GM18520 (cell line): ENCODE measurements at regions not wholly inside any gene's neighbourhood (a gene's known extent, or its start where the extent isn't known, plus 50 kb on each side); places are given as distances from the start of the nearest gene placed in this dataset.
"Not testable (repeated sequence)": the region's sequence is repeated elsewhere in the genome, so short reads cannot be mapped to it uniquely, and the experiment has no call there.

Experiments used
- ATAC-seq: cut with Tn5 transposase; IDR thresholded peaks from one replicate; pipeline ENCODE4 v1.9.1; 2021; ENCODE audit not compliant: unreplicated experiment

DNA sequence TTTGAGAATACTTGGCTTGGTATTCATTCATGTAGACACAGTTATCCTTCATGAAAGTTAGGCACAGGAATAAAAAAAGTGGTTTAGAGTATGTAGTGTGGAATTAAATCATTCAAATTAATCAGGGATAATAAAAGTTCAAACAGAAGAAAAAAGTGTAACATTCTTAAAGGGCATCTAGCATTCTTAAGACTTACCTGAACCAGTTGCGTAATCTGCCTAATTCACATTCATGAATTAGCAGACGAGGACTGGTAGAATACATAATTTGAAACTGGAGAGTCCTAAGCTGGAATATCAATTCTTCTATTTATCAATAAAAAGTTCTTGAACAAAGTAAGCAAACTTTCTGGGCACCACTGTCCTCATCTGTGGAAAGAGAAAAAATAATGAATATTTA, 157.0 kb upstream of the DEPDC1 start:
- ATAC-seq = no peak

DNA sequence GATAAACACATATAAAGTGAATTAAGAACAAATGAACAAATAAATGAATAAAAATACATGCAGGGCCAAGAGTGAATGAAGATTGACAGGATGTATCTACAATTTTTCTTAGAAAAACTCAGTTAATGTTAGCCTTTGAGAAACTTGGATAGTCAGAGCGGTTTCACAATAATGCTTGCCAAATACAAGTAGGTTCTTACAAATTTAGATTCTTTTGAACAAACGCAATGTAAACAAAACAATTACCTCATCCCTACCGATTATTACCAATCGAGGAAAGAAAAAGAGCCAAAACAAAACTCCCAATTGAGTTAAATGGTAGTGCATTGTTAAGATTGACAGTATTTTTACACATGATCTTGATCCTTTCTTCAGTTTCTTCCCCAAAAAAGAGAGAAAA, 176.9 kb upstream of the DEPDC1 start:
- ATAC-seq = no peak

DNA sequence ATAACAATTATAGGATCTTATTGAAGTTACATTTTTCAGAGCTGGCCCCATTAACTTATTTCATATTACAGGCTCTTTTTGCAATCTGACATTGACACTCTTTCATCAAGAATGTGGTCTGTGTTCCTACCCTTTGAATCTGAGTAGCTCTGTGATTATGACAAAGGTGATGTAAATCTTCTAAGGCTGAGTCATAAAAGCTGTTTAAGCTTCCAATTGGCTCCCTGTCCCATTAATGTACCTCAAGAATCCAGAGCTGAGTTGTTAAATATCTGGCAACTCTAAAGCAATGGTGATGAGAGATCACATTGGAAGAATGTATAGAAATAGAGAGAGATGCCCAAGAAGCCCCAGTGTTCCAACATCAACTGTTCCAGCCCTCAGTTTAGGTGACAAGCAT, 178.5 kb upstream of the DEPDC1 start:
- ATAC-seq = no peak

DNA sequence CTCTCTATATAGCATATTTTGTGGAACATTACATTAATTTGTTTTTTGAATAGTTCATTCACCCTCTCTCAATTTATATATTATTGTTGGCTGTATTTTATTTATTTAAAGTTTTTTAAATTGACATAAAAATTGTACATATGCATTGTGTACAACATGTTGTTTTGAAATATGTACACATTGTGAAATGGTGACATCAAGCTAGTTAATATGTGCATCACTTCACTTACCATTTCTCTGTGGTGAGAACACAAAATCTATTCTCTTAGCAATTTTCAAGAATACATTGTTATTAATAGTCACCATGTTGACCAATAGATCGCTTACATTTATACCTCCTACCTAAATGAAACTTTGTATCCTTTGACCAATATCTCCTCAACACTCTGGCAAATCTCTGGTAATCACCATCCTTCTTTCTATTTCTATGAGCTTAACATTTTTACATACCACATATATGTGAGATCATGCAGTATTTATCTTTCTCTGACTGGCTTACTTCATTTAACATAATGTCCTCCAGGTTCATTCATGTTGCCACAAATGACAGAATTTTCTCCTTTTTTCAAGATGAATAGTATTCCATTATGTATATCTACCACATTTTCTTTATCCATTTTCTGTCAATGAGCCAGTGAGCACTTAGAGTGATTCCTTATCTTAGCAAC, 180.9 kb upstream of the DEPDC1 start:
- ATAC-seq = no peak

DNA sequence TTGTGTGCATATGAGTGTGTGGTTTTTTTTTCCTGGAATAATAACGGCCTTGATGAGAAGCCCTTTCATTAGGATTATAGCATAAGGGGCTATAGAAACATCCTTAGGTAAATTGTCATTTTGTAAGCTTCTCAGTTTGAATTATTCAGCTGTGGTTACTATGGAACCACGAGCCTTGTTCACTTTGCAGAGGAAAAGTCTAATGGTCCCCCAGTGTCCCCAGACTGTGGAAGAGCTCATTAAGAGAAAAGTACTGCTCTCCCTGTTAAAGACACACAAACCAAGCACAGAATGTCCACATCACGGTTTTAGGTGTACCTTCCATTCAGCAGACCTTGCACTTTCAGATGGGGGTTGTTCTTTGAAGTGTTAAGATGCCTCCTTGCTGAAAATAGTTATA, 199.3 kb upstream of the DEPDC1 start:
- ATAC-seq = no peak

DNA sequence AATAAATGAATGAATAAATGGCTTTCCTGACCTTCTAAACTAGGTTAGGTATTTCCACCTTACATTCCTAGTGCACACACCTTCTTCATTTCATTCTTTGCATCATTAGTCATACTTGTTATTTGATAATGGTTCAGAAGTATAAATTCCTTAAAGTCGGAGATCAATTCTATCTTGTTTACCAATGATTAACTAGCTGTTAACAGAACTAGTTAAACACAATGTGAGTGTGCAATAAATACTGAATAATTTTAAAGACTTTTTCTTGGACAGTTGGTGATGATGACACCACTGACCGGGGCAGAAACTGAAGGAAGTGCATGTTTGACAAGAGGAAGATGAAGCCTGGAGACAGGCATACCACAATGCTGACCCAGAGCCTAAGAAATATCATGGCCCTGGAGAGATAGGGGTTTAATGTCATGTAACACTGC, 207.1 kb upstream of the DEPDC1 start:
- no peak for ATAC-seq

DNA sequence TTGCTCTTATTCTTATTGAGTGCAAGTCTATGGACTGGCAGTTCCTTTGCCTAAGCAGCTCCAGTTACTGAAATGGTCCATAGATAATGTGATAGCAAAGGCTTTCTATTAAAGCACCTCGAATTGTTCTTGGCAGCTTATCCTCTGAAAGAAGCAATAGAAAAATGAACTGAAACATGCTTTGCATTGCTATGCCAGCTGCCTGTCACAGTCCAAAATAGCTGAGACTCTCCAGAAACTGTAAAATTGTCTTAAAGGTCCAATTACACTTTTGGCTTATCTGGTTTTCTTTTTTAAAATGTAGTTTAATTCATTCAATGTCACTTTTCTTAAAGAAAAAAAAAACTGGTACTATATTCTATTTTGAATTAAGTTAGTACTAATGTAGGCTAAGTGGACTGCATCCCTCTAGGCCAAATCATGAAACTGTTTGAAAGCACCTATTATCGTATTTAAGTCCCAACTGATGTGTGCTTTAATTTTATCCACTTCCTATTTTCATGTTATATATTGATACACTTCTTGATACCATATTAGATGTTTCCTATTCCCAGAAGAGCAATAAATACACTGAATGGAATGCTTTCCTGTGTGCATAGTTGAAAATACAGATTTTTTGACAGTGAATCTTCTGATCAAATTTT, 208.0 kb upstream of the DEPDC1 start:
- no peak for ATAC-seq

DNA sequence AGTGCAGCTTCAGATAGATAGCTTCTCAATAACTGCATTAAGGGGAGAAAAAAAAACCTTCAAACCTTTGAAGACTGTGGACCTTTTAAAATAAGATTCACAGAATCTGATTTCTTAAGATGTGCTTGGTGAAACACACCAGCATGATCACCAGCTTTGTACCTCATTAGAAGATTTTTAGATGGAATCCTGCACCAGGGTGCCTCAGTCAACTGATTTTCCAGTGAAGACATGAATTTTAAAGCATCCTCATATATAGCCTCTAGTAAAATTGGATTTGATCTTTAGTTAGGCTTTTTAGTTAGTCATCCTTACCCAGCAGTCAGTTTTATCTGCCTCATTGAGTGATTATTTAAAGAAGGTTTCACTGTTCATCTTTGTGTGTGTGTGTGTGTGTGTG, 208.6 kb upstream of the DEPDC1 start:
- no peak for ATAC-seq

DNA sequence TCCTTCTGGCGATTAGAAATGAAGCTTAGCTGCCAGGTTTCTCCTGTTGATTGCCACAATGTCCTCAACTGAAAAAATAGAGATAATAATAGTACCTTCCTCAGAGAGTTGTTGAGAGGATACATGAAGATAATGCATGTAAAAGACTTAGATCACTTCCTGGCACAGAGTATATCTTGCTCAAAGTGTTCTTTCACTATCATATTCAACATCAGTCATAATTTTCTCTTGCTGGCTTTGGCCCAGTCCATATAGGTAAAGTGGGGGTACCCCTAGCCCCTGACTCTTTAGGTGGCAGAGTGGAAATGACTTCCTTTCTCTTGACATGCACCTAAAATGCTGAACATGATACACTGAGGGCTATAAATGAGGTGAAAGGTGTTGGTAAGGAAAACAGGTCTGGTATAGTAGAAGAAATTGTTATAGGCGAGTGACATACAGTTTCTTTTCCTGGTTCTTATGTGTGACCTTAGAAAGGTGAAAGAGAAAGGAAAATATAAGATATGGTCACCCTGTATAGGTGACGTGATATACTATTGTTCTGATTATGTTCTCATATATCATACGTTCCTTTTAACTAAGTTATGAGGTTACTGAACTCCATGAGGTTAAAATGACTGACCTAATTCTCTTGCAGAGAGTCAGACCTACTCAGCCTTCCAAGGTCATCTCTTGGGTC, 209.9 kb upstream of the DEPDC1 start:
- peak; percentile 59 for ATAC-seq

DNA sequence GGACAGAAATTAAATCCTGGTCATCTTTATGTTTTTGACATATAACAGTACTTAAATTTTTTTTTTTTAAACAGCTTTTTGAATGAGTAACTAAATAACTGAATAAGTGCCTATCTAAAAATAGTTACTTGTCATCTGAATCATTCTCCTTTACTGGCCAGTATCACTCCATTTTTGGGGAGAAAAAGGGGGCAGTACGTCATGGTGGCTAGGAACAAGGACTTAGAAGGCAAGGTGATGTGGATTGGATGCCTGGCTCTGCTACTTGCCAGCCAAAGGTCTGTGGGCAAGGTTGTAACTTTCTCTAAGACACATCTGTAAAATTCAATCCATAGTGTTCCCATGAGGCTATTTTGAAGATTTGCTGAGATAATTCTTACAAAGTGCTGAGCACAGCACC, 220.4 kb upstream of the DEPDC1 start:
- ATAC-seq = no peak

DNA sequence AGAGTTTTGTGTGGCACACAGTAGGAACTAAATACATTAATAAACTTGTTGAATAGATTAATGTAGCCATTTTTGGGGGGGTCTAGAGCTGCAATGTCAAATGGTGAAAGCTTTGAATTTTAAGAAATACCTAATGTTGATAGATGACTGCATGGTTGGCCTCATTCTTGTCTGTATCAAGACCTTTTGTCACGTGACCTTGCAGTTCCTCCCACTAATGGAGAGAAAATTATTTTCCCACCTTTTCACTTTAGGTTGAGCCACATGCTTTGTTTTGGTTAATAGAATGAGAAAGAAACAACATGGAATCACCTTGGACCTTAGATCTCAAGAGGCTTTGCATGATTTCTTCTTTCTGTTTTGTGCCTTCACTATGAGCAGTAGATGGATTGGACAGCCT, 223.6 kb upstream of the DEPDC1 start:
- no peak for ATAC-seq

DNA sequence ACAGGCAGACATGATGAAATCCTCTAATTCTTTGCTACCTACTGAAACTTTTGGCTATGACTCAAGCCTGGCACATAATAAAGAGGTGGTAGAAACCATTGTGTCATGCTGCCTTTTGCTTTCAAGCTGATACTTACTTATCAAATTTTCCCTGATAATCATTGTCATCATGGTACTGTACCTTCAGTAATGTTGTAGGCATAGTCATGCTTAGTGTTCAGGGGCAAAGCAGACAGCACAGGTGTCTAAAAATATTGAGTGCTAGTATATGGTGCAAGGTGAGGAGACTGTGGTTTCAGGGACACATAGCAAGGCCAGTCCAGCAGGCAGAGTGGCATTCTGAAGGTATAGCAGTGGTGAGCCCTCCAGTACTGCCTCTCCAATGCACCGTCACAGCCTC, 226.9 kb upstream of the DEPDC1 start:
- ATAC-seq = no peak

DNA sequence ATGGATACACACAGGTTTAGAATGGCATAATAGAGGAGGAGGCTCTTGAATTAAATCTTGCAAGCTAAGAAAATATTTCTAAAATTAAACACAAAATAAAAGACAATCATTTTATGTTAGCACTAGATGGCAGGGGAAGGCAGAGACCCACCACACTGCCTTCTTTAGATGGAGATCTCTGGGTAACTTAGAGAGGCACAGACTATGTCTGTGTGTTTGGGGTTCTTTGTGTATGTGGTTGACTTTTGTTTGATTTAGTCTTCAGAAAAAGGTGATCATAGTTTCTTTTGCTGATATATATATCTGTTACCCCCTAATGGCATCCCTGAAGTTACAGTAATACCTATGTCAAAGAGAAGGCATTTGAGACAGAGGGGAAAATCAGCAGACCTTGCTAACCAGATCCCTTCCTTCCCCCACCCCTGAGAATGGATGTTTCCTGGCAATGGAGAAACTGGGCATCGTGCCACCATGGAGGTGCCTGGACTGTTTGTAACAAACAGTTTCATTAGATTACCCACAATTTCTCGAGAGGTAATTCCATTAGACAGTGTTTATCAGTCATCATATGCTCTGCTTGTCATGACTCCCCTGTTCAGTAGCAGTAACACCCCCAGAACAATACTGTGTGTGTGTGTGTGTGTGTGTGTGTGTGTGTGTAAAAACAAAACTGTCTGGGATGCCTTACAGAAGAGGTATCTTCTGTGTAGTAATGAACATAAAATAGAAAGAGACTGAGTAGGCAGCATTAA, 228.3 kb upstream of the DEPDC1 start:
- ATAC-seq = no peak

DNA sequence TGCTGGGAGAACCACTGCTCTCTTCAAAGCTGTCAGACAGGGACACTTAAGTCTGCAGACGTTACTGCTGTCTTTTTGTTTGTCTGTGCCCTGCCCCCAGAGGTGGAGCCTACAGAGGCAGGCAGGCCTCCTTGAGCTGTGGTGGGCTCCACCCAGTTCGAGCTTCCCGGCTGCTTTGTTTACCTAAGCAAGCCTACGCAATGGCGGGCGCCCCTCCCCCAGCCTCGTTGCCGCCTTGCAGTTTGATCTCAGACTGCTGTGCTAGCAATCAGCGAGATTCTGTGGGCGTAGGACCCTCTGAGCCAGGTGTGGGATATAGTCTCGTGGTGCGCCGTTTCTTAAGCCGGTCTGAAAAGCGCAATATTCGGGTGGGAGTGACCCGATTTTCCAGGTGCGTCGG, 242.6 kb upstream of the DEPDC1 start:
- ATAC-seq = not testable (repeated sequence)

DNA sequence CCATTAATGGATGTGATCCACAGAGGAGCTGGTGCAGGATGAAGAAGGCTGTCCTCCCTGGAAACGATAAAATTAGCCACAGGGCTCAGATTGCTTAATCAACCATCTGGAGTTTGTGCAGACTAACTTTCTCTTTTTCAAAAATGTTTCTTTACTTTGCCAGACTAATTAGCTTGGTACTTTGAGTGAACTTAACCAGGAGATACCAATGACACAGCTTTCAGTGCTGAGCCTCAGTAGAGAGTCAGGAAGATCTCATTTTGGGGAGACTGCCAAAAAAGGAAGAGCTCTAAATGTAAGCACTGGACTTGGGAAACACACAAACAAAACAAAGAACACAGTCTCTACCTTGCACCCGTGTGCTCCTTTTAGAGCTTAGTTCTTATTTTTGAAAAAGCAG, 248.1 kb upstream of the DEPDC1 start:
- no peak for ATAC-seq

DNA sequence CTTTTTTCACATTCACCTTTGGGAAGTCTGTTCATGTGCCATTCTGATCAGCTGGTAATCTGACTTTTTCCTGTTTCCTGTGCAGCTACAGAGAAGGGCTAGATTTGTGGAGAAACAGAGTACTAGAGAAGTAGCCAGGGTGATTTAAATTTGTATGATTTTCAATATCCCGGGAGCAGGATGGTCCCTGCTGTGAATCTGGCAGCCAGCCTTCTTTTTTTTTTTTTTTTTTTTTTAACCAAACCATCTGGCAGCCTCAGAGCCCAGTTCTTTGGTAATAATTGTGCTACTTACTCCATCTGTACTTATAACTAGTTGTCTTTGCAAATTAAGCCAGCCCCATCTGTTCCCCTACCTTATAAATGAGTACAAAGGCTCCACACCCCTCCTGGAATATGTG, 248.6 kb upstream of the DEPDC1 start:
- no peak for ATAC-seq

DNA sequence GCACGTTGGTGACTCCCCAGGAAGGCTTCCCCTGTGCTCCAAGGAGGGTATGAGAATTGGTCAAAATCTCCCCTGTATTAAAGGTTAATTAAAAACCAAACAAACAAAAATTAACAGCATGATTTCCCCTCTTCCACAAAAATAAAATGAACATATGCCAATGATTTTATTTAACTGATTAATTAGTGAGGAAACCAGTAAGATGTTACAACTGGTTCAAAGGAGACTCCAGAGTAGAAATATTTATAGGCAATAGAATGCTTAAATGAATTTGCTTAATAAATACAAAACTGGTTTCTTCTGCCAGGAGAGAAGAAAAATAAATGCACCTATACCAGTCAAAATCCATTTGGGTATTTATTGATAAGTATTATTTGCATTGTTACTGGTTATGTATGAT, 249.5 kb upstream of the DEPDC1 start:
- ATAC-seq = no peak

DNA sequence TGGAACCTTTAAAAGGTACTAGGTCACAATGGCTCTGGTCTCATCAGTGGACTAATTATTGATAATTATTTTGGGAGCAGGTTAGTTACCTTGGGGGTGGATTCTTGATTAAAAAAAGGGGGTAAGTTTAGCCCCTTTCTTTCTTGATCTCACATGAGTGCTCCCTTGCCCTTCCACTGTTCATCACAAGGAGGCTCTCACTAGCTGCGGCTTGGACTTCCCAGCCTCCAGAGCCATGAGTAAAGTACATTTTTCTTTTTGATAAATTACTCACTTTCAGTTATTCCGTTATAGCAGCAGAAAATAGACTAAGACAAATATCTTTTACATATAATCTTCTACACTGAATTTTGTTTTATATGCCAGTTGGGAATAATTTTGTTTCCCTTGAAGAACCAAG, 254.8 kb upstream of the DEPDC1 start:
- no peak for ATAC-seq

DNA sequence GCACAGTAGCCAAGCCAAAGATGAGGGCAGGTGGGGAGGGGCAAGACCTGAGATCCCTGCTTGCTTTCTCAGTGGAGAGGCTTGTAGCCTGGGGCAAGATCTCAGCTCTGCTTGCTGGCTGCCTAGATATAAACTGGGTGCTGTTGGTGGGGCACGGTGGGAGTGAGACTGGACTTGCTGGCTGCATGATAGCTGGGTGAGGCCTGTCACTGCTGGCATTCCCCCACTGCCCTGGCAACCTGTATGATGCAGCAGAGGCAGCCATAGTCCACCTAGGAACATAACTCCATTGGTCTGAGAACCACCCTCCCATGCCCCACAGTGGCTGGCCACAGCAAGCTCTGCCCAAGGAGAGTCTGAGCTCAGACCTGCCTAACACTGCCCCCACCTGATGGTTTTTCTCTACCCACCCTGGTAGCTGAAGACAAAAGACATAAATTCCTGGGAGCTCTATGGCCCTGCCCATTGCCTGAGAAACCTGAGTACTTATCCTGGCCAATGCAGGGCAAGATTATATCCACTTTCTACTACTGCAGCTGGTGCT, 261.9 kb upstream of the DEPDC1 start:
- ATAC-seq = no peak

DNA sequence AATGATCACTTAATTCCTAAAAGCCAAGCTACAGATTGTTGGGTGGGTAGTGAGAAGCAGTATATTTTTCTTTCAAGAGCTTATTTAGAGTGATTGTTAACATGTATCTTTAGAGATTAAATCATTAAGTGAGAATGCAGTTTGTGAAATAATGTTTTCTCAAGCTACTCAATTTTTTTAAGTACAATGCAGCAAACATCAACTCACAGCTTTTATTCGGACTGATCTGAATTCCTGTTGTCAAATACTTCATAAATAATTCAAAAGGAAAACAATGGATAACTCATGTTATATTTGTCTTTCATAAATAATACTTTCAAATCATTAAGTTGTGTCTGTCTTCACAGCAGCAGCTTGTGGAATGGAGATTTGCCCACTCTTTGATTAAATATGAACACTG, 271.1 kb upstream of the DEPDC1 start:
- ATAC-seq = no peak

DNA sequence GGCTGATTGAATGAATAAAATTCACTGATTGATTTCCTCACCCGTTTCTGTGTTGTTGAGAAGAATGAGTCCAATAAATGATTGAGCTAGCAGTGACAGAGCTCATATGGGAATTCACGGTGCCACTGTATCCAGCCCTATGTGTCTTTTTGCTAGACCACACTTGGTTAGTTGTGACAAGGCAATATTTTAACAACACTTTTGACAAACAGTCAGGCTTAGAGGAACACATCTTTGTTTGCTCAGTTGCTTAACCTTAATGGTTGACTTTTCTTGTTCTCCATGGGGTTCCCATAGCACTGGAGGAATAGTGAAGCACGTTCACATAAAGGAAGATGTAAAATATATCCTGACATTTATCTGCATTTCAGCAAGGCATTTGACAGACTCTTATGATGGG, 273.9 kb upstream of the DEPDC1 start:
- ATAC-seq = no peak

DNA sequence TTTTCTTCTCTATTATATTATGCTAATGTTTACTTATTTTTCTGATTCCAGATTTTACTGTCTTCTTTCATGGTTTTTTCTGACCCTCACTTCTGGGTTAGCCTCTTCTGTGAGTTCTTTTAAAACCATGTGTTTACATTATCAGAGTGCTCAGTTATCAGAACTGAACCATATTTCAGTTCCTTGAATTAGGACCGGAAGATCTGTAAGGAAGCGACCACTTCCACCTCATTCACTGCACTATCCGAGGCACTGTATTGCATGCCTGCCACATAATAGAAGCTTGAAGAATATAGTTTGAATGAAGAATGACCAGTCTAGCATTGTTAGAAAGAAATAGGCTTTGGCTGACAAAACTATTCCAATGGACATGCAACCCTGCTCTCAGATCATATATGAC, 281.0 kb upstream of the DEPDC1 start:
- no peak for ATAC-seq
